ENCODE measurements at regions not wholly inside any gene's neighbourhood (a gene's known extent, or its start where the extent isn't known, plus 50 kb on each side); places are given as distances from the start of the nearest gene placed in this dataset.

- Histone ChIP-seq H3K4me2 (replicated peaks; ENCODE audit: low read depth, low read length, poor library complexity, severe bottlenecking) (no peak overlapping the region), H3K9me3 (ENCODE audit: control extremely low read depth in 1 of 3, control insufficient read depth in 2 of 3, insufficient read depth in 1 of 3, low read length in 2 of 3) (peaks cover 0 to 5% (median 2%) of the 10 kb centered on the region in 3 donors), H3K4me1 (ENCODE audit: control insufficient read depth in 2 of 2, insufficient read depth in 2 of 2, low read length in 2 of 2) (no peaks in the 10 kb centered on the region), H4K20me1 (ENCODE audit: control insufficient read depth, insufficient read depth, low read length, poor library complexity, severe bottlenecking) (no peaks in the 10 kb centered on the region), H3K27me3 (replicated peaks in 1 of 4; ENCODE audit: control extremely low read depth in 1 of 4, control insufficient read depth in 3 of 4, insufficient read depth in 4 of 4, low read length in 3 of 4) (no peaks in the 10 kb centered on the region), H3K27ac (ENCODE audit: low read length in 2 of 2) (no peak overlapping the region), H2AFZ (ENCODE audit: insufficient read depth, low read depth, low read length, poor library complexity, severe bottlenecking) (no peak overlapping the region), H3K9ac (ENCODE audit: low read length) (no peak overlapping the region), H3K36me3 (replicated peaks in 1 of 2; ENCODE audit: control extremely low read depth in 1 of 2, control insufficient read depth in 1 of 2, extremely low read depth in 1 of 2, insufficient read depth in 2 of 2, low read length in 1 of 2) (no peaks in the 10 kb centered on the region), H3K79me2 (ENCODE audit: control insufficient read depth, insufficient read depth, low read length) (no peaks in the 10 kb centered on the region), H3K4me3 (ENCODE audit: control extremely low read depth in 1 of 5, extremely low read depth in 1 of 5, insufficient read depth in 1 of 5, low read depth in 2 of 5, low read length in 4 of 5) (no peak overlapping the region)
- peaks cover 12% of the 10 kb centered on the region for H3K9me3 Mint-ChIP-seq (ENCODE audit: insufficient read depth)
- no peaks in the 10 kb centered on the region for H3K27me3 Mint-ChIP-seq
- no peak overlapping the region for H3K4me3 Mint-ChIP-seq
- no peak for ATAC-seq (ENCODE audit: low read depth)
- ChIA-PET CTCF (no interaction called here), POLR2A (no interaction called here)
- no CpG with 5 or more reads among the region's 2 CpGs for WGBS (ENCODE audit: insufficient coverage)
- DNase-seq, result no peak
- TF ChIP-seq EZH2 (IDR thresholded peaks at IDR 0.05; ENCODE audit: borderline replicate concordance, insufficient read depth, low read depth, low read length, poor library complexity, severe bottlenecking) (no peak), CTCF (IDR thresholded peaks at IDR 0.05) (no peak)
- intact Hi-C loops (cut with micrococcal nuclease), result no loop called here
- no peak overlapping the region for H3K27ac Mint-ChIP-seq
- H3K4me1 Mint-ChIP-seq, result no peaks in the 10 kb centered on the region
Measured at GRCh38 chr5:3411363-3411762, 184.3 kb upstream of the IRX1 start.

- H3K4me1 ChIP-seq (ENCODE audit: control insufficient read depth in 2 of 2, insufficient read depth in 2 of 2, low read length in 2 of 2), result no peaks in the 10 kb centered on the region
- H4K20me1 ChIP-seq (ENCODE audit: control insufficient read depth, insufficient read depth, low read length, poor library complexity, severe bottlenecking), result no peaks in the 10 kb centered on the region
- DNase-seq (no peak), ATAC-seq (ENCODE audit: low read depth) (no peak)
- Mint-ChIP-seq H3K9me3 (ENCODE audit: insufficient read depth) (peaks cover 20% of the 10 kb centered on the region), H3K27me3 (no peaks in the 10 kb centered on the region), H3K4me1 (no peaks in the 10 kb centered on the region), H3K4me3 (no peak overlapping the region), H3K27ac (no peak overlapping the region)
- H3K27ac ChIP-seq (ENCODE audit: low read length in 2 of 2), result no peak overlapping the region
- intact Hi-C loops (cut with micrococcal nuclease), result no loop called here
- no peak overlapping the region for H3K4me3 ChIP-seq (ENCODE audit: control extremely low read depth in 1 of 5, extremely low read depth in 1 of 5, insufficient read depth in 1 of 5, low read depth in 2 of 5, low read length in 4 of 5)
- ChIA-PET POLR2A (no interaction called here), CTCF (no interaction called here)
- TF ChIP-seq CTCF (IDR thresholded peaks at IDR 0.05) (no peak), EZH2 (IDR thresholded peaks at IDR 0.05; ENCODE audit: borderline replicate concordance, insufficient read depth, low read depth, low read length, poor library complexity, severe bottlenecking) (no peak)
- H3K36me3 ChIP-seq (replicated peaks in 1 of 2; ENCODE audit: control extremely low read depth in 1 of 2, control insufficient read depth in 1 of 2, extremely low read depth in 1 of 2, insufficient read depth in 2 of 2, low read length in 1 of 2), result no peaks in the 10 kb centered on the region
- H3K27me3 ChIP-seq (replicated peaks in 1 of 4; ENCODE audit: control extremely low read depth in 1 of 4, control insufficient read depth in 3 of 4, insufficient read depth in 4 of 4, low read length in 3 of 4), result no peaks in the 10 kb centered on the region
- H2AFZ ChIP-seq (ENCODE audit: insufficient read depth, low read depth, low read length, poor library complexity, severe bottlenecking), result no peak overlapping the region
- no peak overlapping the region for H3K4me2 ChIP-seq (replicated peaks; ENCODE audit: low read depth, low read length, poor library complexity, severe bottlenecking)
- no peaks in the 10 kb centered on the region for H3K79me2 ChIP-seq (ENCODE audit: control insufficient read depth, insufficient read depth, low read length)
- 61% methylated on average over 4 of the region's 8 CpGs for WGBS (ENCODE audit: insufficient coverage)
- H3K9me3 ChIP-seq (ENCODE audit: control extremely low read depth in 1 of 3, control insufficient read depth in 2 of 3, insufficient read depth in 1 of 3, low read length in 2 of 3), result peaks cover 0 to 22% (median 7%) of the 10 kb centered on the region in 3 donors
- H3K9ac ChIP-seq (ENCODE audit: low read length), result no peak overlapping the region
Measured at GRCh38 chr5:3401635-3402034, 194.0 kb upstream of the IRX1 start.
